A549 (cell line): ENCODE measurements at regions not wholly inside any gene's neighbourhood (a gene's known extent, or its start where the extent isn't known, plus 50 kb on each side); places are given as distances from the start of the nearest gene placed in this dataset.

Experiments used
- ATAC-seq, 2 experiments: fragments of 200-7000 bp in 1 of 2; fragments of >200 bp in 1 of 2; cut with Nextera tagmentation in 1 of 2; cut with Tn5 transposase in 1 of 2; 3 replicates each; pipeline versions ENCODE4 v1.8.0 to v1.9.1; 2018 to 2020; ENCODE audit warnings: mild to moderate bottlenecking in 1 of 2, moderate library complexity in 1 of 2
- CTCF ChIA-PET: fragments of 300-600 bp; sonication (Branson Sonifier 250); formaldehyde crosslinking; extraction: SDS; loops from one replicate; lab custom pipeline; 2021; ENCODE audit warnings: antibody characterized with exemption, inconsistent platforms; lab: Yijun Ruan, JAX
- POLR2A ChIA-PET: fragments of 350-600 bp; formaldehyde crosslinking; extraction: SDS; loops from one replicate; lab custom pipeline; 2021; ENCODE audit warnings: antibody characterized with exemption, inconsistent platforms; lab: Yijun Ruan, JAX
- DNase-seq, 2 experiments: peaks; one replicate each; pipeline versions ENCODE4 v3.0.0 to v3.0.0-alpha.2; 2011 to 2016; ENCODE audit warnings: low read depth in 1 of 2, low spot score in 1 of 2
- FAIRE-seq: peaks from 2 replicates; lab custom pipeline; 2011; peaks lifted over from hg19 to GRCh38; lab: Jason Lieb, UNC
- H3K27ac ChIP-seq, 2 experiments: fragments of >200 bp; sonication (Bioruptor Twin); formaldehyde crosslinking; 3 replicates each; pipeline ENCODE4 v1.5.1; 2016 to 2017
- H3K4me1 ChIP-seq: fragments of >200 bp; sonication (Bioruptor Twin); formaldehyde crosslinking; 3 replicates; pipeline ENCODE4 v1.6.1; 2016
- H3K4me2 ChIP-seq: fragments of >200 bp; sonication (Bioruptor Twin); formaldehyde crosslinking; 3 replicates; pipeline ENCODE4 v1.6.1; 2016
- H3K4me3 ChIP-seq: fragments of >200 bp; sonication (Bioruptor Twin); formaldehyde crosslinking; 3 replicates; pipeline ENCODE4 v1.5.1; 2016
- H3K9me3 ChIP-seq: fragments of >200 bp; sonication (Bioruptor Twin); formaldehyde crosslinking; 3 replicates; pipeline ENCODE4 v1.6.1; 2016
- CBX2 ChIP-seq: fragments of 200-600 bp; sonication (generic); IDR thresholded peaks from 2 replicates; pipeline ENCODE4 v1.6.1; 2016; ENCODE audit warnings: low read depth, mild to moderate bottlenecking, borderline replicate concordance
- CHD2 ChIP-seq: fragments of 150-350 bp; IDR thresholded peaks from 2 replicates; pipeline ENCODE4 v1.6.1; 2014; ENCODE audit warnings: low read length; ENCODE audit not compliant: partially characterized antibody
- CHD4 ChIP-seq: fragments of 200-600 bp; sonication (generic); IDR thresholded peaks from 2 replicates; pipeline ENCODE4 v1.6.1; 2016; ENCODE audit warnings: antibody characterized with exemption, mild to moderate bottlenecking, borderline replicate concordance
- EHMT2 ChIP-seq: fragments of 200-600 bp; sonication (generic); IDR thresholded peaks from 2 replicates; pipeline ENCODE4 v1.6.1; 2016; ENCODE audit warnings: antibody characterized with exemption, low read depth, mild to moderate bottlenecking, moderate library complexity
- EP300 ChIP-seq, 2 experiments: fragments of >200 bp; sonication (Bioruptor Twin); formaldehyde crosslinking; IDR thresholded peaks; 2 replicates in 1 of 2; 3 replicates in 1 of 2; pipeline ENCODE4 v1.6.1; 2016 to 2017
- HDAC2 ChIP-seq: fragments of 200-600 bp; sonication (generic); IDR thresholded peaks from 2 replicates; pipeline ENCODE4 v1.6.1; 2016
- HEYL ChIP-seq: fragments of 250-450 bp; sonication (Bioruptor Pico); IDR thresholded peaks from 2 replicates; pipeline ENCODE4 v1.8.0; 2021; ENCODE audit warnings: mild to moderate bottlenecking, moderate library complexity
- HOXA7 ChIP-seq: fragments of 250-450 bp; sonication (Bioruptor Pico); IDR thresholded peaks from 2 replicates; pipeline ENCODE4 v1.5.0; 2020; ENCODE audit warnings: mild to moderate bottlenecking, moderate library complexity
- HOXB5 ChIP-seq: fragments of 250-450 bp; sonication (Bioruptor Pico); IDR thresholded peaks from 2 replicates; pipeline ENCODE4 v1.5.0; 2020; ENCODE audit warnings: mild to moderate bottlenecking, moderate library complexity
- JUN ChIP-seq, 2 experiments: fragments of >200 bp; sonication (Bioruptor Twin); formaldehyde crosslinking; IDR thresholded peaks; 2 replicates in 1 of 2; 3 replicates in 1 of 2; pipeline ENCODE4 v1.6.1; 2016 to 2017
- KDM5A ChIP-seq: fragments of 200-600 bp; sonication (generic); IDR thresholded peaks from 2 replicates; pipeline ENCODE4 v1.6.1; 2016; ENCODE audit warnings: antibody characterized with exemption, mild to moderate bottlenecking
- RARB ChIP-seq: fragments of 250-450 bp; sonication (Bioruptor Pico); IDR thresholded peaks from 2 replicates; pipeline ENCODE4 v1.8.0; 2021; ENCODE audit warnings: mild to moderate bottlenecking, moderate library complexity
- RFX5 ChIP-seq: fragments of 450-650 bp; IDR thresholded peaks from 2 replicates; pipeline ENCODE4 v1.7.1; 2014; ENCODE audit warnings: antibody characterized with exemption, mild to moderate bottlenecking, moderate library complexity
- TFCP2L1 ChIP-seq: fragments of 250-450 bp; sonication (Bioruptor Pico); IDR thresholded peaks from 2 replicates; pipeline ENCODE4 v1.5.0; 2021; ENCODE audit warnings: mild to moderate bottlenecking
- ZSCAN20 ChIP-seq: fragments of 250-450 bp; sonication (Bioruptor Pico); IDR thresholded peaks from 2 replicates; pipeline ENCODE4 v1.8.0; 2022; ENCODE audit warnings: mild to moderate bottlenecking, moderate library complexity
- WGBS: methylation state at CpG from one replicate; pipeline ENCODE4 v1.1.6; 2017; ENCODE audit errors: missing lambda C conversion rate; 5-methylcytosine and 5-hydroxymethylcytosine counted together
- TF ChIP-seq, protein P1 (sequence below): fragments of 200-600 bp; sonication (generic); IDR thresholded peaks from 2 replicates; pipeline ENCODE4 v1.6.1; 2016; ENCODE audit warnings: antibody characterized with exemption, mild to moderate bottlenecking, moderate library complexity
- TF ChIP-seq, protein P2 (sequence below): fragments of 450-650 bp; IDR thresholded peaks from 2 replicates; pipeline ENCODE4 v1.6.1; 2014; ENCODE audit warnings: antibody characterized with exemption
- TF ChIP-seq, protein P3 (sequence below): IDR thresholded peaks from 2 replicates; pipeline ENCODE4 v1.6.1; 2012
- TF ChIP-seq, protein P4 (sequence below): fragments of >200 bp; sonication (Bioruptor Twin); formaldehyde crosslinking; IDR thresholded peaks from 3 replicates; pipeline ENCODE4 v1.6.1; 2016
- TF ChIP-seq, protein P5 (sequence below): fragments of 250-450 bp; sonication (Bioruptor Pico); IDR thresholded peaks from 2 replicates; pipeline ENCODE4 v1.5.0; 2020; ENCODE audit warnings: low read depth, mild to moderate bottlenecking, moderate library complexity

DNA sequence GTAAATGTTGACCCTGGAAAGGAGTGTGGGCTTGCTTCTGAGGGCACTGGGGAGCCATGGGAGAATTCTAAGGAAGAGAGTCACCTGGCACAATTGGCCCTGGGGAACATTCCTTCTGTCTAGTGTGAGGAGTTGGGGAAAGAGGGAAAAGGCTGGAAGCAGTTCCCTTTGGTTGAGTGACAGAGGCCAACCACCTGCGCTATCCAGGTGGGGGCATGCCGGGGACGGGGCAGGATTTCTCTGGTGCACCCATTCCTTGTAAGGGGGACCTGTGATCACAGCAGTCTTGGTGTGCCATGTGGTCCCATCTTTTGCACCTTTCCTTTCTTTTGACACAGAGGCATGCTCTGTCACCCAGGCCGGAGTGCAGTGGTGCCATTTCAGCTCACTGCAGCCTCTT lies 92.1 kb upstream of the GRK3 start:
- ChIA-PET POLR2A (interaction anchor here (1.3 kb wide), 1 partner anchor 16 kb away, joined by 3 read pairs; no protein-coding TSS in a partner anchor), CTCF (no interaction called here)
- Histone ChIP-seq H3K4me1 (no peaks in the 10 kb centered on the region), H3K4me3 (no peak overlapping the region), H3K9me3 (no peaks in the 10 kb centered on the region)
- WGBS, result 96% methylated on average over 4 of the region's 4 CpGs
- FAIRE-seq, result no peak
- TF ChIP-seq HOXB5 (CRISPR knock-in tag) (no peak), CBX2 (no peak), TFCP2L1 (CRISPR knock-in tag) (no peak), HOXA7 (CRISPR knock-in tag) (no peak)
- TF ChIP-seq, protein P1, sequence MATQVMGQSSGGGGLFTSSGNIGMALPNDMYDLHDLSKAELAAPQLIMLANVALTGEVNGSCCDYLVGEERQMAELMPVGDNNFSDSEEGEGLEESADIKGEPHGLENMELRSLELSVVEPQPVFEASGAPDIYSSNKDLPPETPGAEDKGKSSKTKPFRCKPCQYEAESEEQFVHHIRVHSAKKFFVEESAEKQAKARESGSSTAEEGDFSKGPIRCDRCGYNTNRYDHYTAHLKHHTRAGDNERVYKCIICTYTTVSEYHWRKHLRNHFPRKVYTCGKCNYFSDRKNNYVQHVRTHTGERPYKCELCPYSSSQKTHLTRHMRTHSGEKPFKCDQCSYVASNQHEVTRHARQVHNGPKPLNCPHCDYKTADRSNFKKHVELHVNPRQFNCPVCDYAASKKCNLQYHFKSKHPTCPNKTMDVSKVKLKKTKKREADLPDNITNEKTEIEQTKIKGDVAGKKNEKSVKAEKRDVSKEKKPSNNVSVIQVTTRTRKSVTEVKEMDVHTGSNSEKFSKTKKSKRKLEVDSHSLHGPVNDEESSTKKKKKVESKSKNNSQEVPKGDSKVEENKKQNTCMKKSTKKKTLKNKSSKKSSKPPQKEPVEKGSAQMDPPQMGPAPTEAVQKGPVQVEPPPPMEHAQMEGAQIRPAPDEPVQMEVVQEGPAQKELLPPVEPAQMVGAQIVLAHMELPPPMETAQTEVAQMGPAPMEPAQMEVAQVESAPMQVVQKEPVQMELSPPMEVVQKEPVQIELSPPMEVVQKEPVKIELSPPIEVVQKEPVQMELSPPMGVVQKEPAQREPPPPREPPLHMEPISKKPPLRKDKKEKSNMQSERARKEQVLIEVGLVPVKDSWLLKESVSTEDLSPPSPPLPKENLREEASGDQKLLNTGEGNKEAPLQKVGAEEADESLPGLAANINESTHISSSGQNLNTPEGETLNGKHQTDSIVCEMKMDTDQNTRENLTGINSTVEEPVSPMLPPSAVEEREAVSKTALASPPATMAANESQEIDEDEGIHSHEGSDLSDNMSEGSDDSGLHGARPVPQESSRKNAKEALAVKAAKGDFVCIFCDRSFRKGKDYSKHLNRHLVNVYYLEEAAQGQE, result no peak
- TF ChIP-seq, all 56 proteins: peak for 0
- H3K27ac ChIP-seq, result no peak overlapping the region
- H3K4me2 ChIP-seq, result no peak overlapping the region
- no peak for ATAC-seq
- DNase-seq, result no peak

DNA sequence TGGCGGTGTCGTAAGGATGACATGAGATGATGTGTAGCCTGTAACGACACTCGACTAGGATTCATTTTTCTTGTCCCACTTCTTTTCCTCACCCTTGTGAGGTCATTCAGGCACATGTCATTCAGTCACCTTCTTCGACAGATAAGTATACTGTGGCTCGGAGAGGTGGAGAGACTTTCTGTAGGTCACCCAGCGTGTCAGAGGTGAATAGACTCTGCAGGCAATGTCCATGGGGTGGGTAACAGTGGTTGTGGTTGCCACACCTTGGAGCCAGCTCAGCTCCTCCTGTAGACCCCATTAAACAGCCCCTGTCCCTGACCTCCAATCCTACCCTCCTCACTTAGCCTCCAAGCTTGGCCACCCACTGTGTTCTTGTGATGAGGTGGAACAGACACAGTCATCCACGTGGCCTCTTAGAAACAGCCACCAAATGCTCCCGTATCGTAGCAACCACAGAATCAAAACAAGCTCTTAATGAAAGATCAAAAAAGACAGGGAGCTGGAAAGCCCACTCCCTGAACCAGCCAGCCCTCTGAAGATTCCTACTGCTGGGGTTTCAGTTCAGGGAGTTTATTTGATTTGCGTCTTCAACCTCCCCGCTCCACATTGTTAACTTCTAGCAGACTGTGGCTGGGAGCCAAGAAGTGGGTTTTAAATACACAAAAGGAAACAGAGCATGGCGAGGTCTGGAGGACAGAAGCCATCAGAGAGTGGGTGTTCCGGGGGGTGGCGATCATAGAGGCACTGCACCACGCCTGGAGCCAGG lies 89.0 kb upstream of the GRK3 start:
- FAIRE-seq (no peak), DNase-seq (peak in 1 of 2 experiments; percentile 6), ATAC-seq (no peak)
- H3K4me1 ChIP-seq, result no peaks in the 10 kb centered on the region
- CTCF ChIA-PET, result interaction anchor here (0.6 to 1.8 kb wide), 4 partner anchors 13 to 298 kb away, joined by 3 to 8 read pairs (median 4); no protein-coding TSS in a partner anchor
- H3K4me2 ChIP-seq, result no peak overlapping the region
- no peaks in the 10 kb centered on the region for H3K9me3 ChIP-seq
- no peak overlapping the region for H3K27ac ChIP-seq
- no peak overlapping the region for H3K4me3 ChIP-seq
- POLR2A ChIA-PET, result no interaction called here
- TF ChIP-seq, protein P2, sequence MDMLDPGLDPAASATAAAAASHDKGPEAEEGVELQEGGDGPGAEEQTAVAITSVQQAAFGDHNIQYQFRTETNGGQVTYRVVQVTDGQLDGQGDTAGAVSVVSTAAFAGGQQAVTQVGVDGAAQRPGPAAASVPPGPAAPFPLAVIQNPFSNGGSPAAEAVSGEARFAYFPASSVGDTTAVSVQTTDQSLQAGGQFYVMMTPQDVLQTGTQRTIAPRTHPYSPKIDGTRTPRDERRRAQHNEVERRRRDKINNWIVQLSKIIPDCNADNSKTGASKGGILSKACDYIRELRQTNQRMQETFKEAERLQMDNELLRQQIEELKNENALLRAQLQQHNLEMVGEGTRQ, result no peak
- TF ChIP-seq ZSCAN20 (CRISPR knock-in tag) (no peak), CHD4 (no peak), JUN (IDR thresholded peaks at IDR 0.05) (no peak), CHD2 (no peak), EHMT2 (no peak), HEYL (CRISPR knock-in tag) (no peak), RFX5 (no peak), HDAC2 (no peak), EP300 (IDR thresholded peaks at IDR 0.05) (no peak), KDM5A (no peak), RARB (no peak)
- TF ChIP-seq, protein P3, sequence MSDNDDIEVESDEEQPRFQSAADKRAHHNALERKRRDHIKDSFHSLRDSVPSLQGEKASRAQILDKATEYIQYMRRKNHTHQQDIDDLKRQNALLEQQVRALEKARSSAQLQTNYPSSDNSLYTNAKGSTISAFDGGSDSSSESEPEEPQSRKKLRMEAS, result no peak
- TF ChIP-seq, protein P4, sequence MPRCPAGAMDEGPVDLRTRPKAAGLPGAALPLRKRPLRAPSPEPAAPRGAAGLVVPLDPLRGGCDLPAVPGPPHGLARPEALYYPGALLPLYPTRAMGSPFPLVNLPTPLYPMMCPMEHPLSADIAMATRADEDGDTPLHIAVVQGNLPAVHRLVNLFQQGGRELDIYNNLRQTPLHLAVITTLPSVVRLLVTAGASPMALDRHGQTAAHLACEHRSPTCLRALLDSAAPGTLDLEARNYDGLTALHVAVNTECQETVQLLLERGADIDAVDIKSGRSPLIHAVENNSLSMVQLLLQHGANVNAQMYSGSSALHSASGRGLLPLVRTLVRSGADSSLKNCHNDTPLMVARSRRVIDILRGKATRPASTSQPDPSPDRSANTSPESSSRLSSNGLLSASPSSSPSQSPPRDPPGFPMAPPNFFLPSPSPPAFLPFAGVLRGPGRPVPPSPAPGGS, result no peak
- TF ChIP-seq, protein P5, sequence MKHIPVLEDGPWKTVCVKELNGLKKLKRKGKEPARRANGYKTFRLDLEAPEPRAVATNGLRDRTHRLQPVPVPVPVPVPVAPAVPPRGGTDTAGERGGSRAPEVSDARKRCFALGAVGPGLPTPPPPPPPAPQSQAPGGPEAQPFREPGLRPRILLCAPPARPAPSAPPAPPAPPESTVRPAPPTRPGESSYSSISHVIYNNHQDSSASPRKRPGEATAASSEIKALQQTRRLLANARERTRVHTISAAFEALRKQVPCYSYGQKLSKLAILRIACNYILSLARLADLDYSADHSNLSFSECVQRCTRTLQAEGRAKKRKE (CRISPR knock-in tag), result no peak
- TF ChIP-seq, all 56 proteins: peak for 0
- 89% methylated on average over 16 of the region's 16 CpGs for WGBS
